ENCODE measurements at regions not wholly inside any gene's neighbourhood (a gene's known extent, or its start where the extent isn't known, plus 50 kb on each side); places are given as distances from the start of the nearest gene placed in this dataset.

GRCh38 chr6:21739241-21739640, 145.7 kb downstream of the SOX4 start:
- CTCF ChIA-PET: no interaction called here

More at GRCh38 chr6:21739241-21739640, 145.7 kb downstream of the SOX4 start:
- Histone ChIP-seq H3K4me1 (ENCODE audit: control insufficient read depth in 1 of 2, insufficient read depth in 2 of 2, low read depth in 1 of 2, low read length in 1 of 2) (peaks cover 32 to 38% of the 10 kb centered on the region in 2 experiments), H3K27ac (ENCODE audit: low read depth in 2 of 2, low read length in 1 of 2) (no peak overlapping the region), H3F3A (replicated peaks; ENCODE audit: insufficient read depth) (peaks cover 21% of the 10 kb centered on the region), H3K79me2 (ENCODE audit: insufficient read depth) (peaks cover 69% of the 10 kb centered on the region), H3K4me2 (no peak overlapping the region), H3K27me3 (ENCODE audit: insufficient read depth) (no peaks in the 10 kb centered on the region), H4K20me1 (ENCODE audit: insufficient read depth) (no peaks in the 10 kb centered on the region; the same call in 1 of the 2 replicates), H3K9ac (no peak overlapping the region), H3K36me3 (replicated peaks in 1 of 2; ENCODE audit: control insufficient read depth in 1 of 2, insufficient read depth in 2 of 2, low read length in 1 of 2) (no peaks in the 10 kb centered on the region), H3K4me3 (ENCODE audit: low read depth in 2 of 2, low read length in 1 of 2) (no peak overlapping the region), H3K9me3 (no peaks in the 10 kb centered on the region), H2AFZ (ENCODE audit: low read depth) (no peak overlapping the region), H3K9me2 (no peaks in the 10 kb centered on the region)
- WGBS (ENCODE audit: low lambda C conversion rate): 88% methylated on average over 2 of the region's 2 CpGs
- DNase-seq: no peak
- POLR2A ChIA-PET: interaction anchor here (3.2 kb wide), 1 partner anchor 145 kb away, joined by 9 read pairs; the partner anchor contains the start of gene SOX4
- no peak for TF ChIP-seq IRF3 (IDR thresholded peaks at IDR 0.05; ENCODE audit: low read depth, low read length)
- no peak for TF ChIP-seq NFIC (IDR thresholded peaks at IDR 0.05; ENCODE audit: borderline replicate concordance)
- no peak for TF ChIP-seq TEAD4 (IDR thresholded peaks at IDR 0.05; ENCODE audit: borderline replicate concordance, insufficient read depth)
- TF ChIP-seq REST (IDR thresholded peaks at IDR 0.05; ENCODE audit: low read depth, low read length): no peak
- no peak for TF ChIP-seq EZH2phosphoT487 (IDR thresholded peaks at IDR 0.05; ENCODE audit: borderline replicate concordance, low read depth)
- TF ChIP-seq ZBTB33 (IDR thresholded peaks at IDR 0.05; ENCODE audit: borderline replicate concordance, low read depth): no peak
- TF ChIP-seq GATA2 (CRISPR knock-in tag; IDR thresholded peaks at IDR 0.05): no peak
- TF ChIP-seq JUND (IDR thresholded peaks at IDR 0.05): no peak
- no peak for TF ChIP-seq FOSL2 (IDR thresholded peaks at IDR 0.05; ENCODE audit: borderline replicate concordance, low read depth)
- TF ChIP-seq MXI1 (IDR thresholded peaks at IDR 0.05; ENCODE audit: low read depth, low read length): no peak
- no peak for TF ChIP-seq TCF12 (IDR thresholded peaks at IDR 0.05)
- TF ChIP-seq RCOR1 (IDR thresholded peaks at IDR 0.05; ENCODE audit: low read length): no peak
- no peak for TF ChIP-seq RXRA (IDR thresholded peaks at IDR 0.05; ENCODE audit: borderline replicate concordance, low read depth)
